K562 (cell line): ENCODE measurements at regions not wholly inside any gene's neighbourhood (a gene's known extent, or its start where the extent isn't known, plus 50 kb on each side); places are given as distances from the start of the nearest gene placed in this dataset.

ENCODE experiments used
- ATAC-seq: fragments of 200-7000 bp; cut with Tn5 transposase; 3 replicates; pipeline ENCODE4 v1.9.1; 2020; ENCODE audit warnings: moderate library complexity
- BruUV-seq: library from RNA; stranded (reverse); fragments of 400-500 nt; replicated peaks from 2 replicates; lab custom pipeline; 2021; lab: Mats Ljungman, UMichigan
- CTCF ChIA-PET: fragments of 300-600 bp; formaldehyde crosslinking; extraction: SDS; loops from one replicate; lab custom pipeline; 2021; ENCODE audit warnings: low intra/inter-chr PET ratio; lab: Yijun Ruan, JAX
- POLR2A ChIA-PET: fragments of 300-600, 350-650 bp; sonication (Branson Sonifier 250); formaldehyde crosslinking; extraction: SDS; loops from one replicate; lab custom pipeline; 2021; ENCODE audit warnings: antibody characterized with exemption, inconsistent platforms; lab: Yijun Ruan, JAX
- DNase-seq, 4 experiments: peaks; one replicate each; pipeline versions ENCODE4 v3.0.0 to v3.0.0-alpha.2; 2011 to 2018; ENCODE audit warnings: low spot score in 3 of 4, mixed read lengths in 3 of 4; ENCODE audit errors: extremely low read depth in 1 of 4
- FAIRE-seq: peaks from 2 replicates; lab custom pipeline; 2011; peaks lifted over from hg19 to GRCh38; lab: Jason Lieb, UNC
- H2AFZ ChIP-seq: 2 replicates; pipeline ENCODE4 v1.6.0; 2011; ENCODE audit warnings: low read depth, low read length, control low read depth, inconsistent platforms
- H3K27ac ChIP-seq: fragments of 200-600 bp; 3 replicates; pipeline ENCODE4 v1.8.0; 2011; ENCODE audit warnings: low read depth, mild to moderate bottlenecking, control low read depth, inconsistent platforms, low read length, moderate library complexity, mixed read lengths; ENCODE audit errors: extremely low read depth
- H3K27me3 ChIP-seq, 2 experiments: fragments of 300-600 bp in 1 of 2; 2 replicates in 1 of 2; 3 replicates in 1 of 2; pipeline versions ENCODE4 v1.6.0 to v1.8.0; 2011; ENCODE audit warnings: inconsistent platforms in 2 of 2, low read length in 2 of 2, mild to moderate bottlenecking in 1 of 2, mixed read lengths in 1 of 2, moderate library complexity in 1 of 2; ENCODE audit not compliant: control insufficient read depth in 2 of 2, insufficient read depth in 2 of 2
- H3K36me3 ChIP-seq: fragments of 300-600 bp; 3 replicates; pipeline ENCODE4 v1.8.0; 2011; ENCODE audit warnings: mild to moderate bottlenecking, low read length, inconsistent platforms; ENCODE audit not compliant: control insufficient read depth, insufficient read depth
- H3K4me1 ChIP-seq, 2 experiments: fragments of 200-600 bp in 1 of 2; replicated peaks in 1 of 2; 2 replicates in 1 of 2; 3 replicates in 1 of 2; pipeline versions ENCODE4 v1.5.1 to v1.8.0; 2011; ENCODE audit warnings: inconsistent platforms in 2 of 2, low read length in 2 of 2, mild to moderate bottlenecking in 1 of 2, mixed read lengths in 1 of 2, moderate library complexity in 1 of 2; ENCODE audit not compliant: control insufficient read depth in 2 of 2, insufficient read depth in 2 of 2
- H3K4me2 ChIP-seq: 2 replicates; pipeline ENCODE4 v1.6.1; 2011; ENCODE audit warnings: low read length, control low read depth, inconsistent platforms, mixed read lengths; ENCODE audit not compliant: insufficient read depth
- H3K4me3 ChIP-seq: fragments of 200-600 bp; sonication (generic), shearing (Covaris generic); 2 replicates; pipeline ENCODE4 v1.5.1; 2016; ENCODE audit warnings: control low read depth, inconsistent platforms
- H3K79me2 ChIP-seq: fragments of 200-600 bp; 3 replicates; pipeline ENCODE4 v1.8.0; 2011; ENCODE audit warnings: low read length, inconsistent platforms; ENCODE audit not compliant: control insufficient read depth, insufficient read depth
- H3K9ac ChIP-seq, 2 experiments: 2 replicates each; pipeline versions ENCODE4 v1.6.0 to v1.6.1; 2011; ENCODE audit warnings: low read depth in 2 of 2, low read length in 2 of 2, control low read depth in 1 of 2, inconsistent platforms in 1 of 2, mild to moderate bottlenecking in 1 of 2, mixed read lengths in 1 of 2; ENCODE audit not compliant: insufficient read depth in 1 of 2
- H3K9me1 ChIP-seq: one replicate; pipeline ENCODE4 v1.6.0; 2011; ENCODE audit warnings: inconsistent platforms, mild to moderate bottlenecking, low read length, moderate library complexity; ENCODE audit not compliant: control insufficient read depth, insufficient read depth
- H3K9me3 ChIP-seq: replicated peaks from 2 replicates; pipeline ENCODE4 v1.5.1; 2011; ENCODE audit warnings: low read depth, low read length, inconsistent platforms; ENCODE audit not compliant: control insufficient read depth, insufficient read depth
- H4K20me1 ChIP-seq: replicated peaks from 2 replicates; pipeline ENCODE4 v1.6.1; 2011; ENCODE audit warnings: low read length, inconsistent platforms, mixed read lengths; ENCODE audit not compliant: control insufficient read depth, insufficient read depth
- DEAF1 ChIP-seq: fragments of 450-650 bp; formaldehyde crosslinking; IDR thresholded peaks from 2 replicates; pipeline ENCODE4 v1.4.0; 2020; ENCODE audit warnings: mild to moderate bottlenecking, moderate library complexity
- RBM14 ChIP-seq: fragments of 200-400 bp; formaldehyde crosslinking; IDR thresholded peaks from 2 replicates; pipeline ENCODE4 v1.6.1; 2018; ENCODE audit warnings: low read depth, mild to moderate bottlenecking, low read length, moderate library complexity, borderline replicate concordance; ENCODE audit not compliant: insufficient read depth
- RREB1 ChIP-seq: fragments of 250-450 bp; sonication (Bioruptor Pico); IDR thresholded peaks from 2 replicates; pipeline ENCODE4 v1.4.0; 2020
- ZNF766 ChIP-seq: fragments of 200-800 bp; sonication (Bioruptor generic); conservative IDR thresholded peaks from 2 replicates; pipeline ENCODE4 v1.6.1; 2016; ENCODE audit warnings: missing genetic modification characterization, missing compliant biosample characterization
- WGBS: fragments of 100-300 bp; shearing (Covaris generic); methylation state at CpG from one replicate; pipeline ENCODE4 v1.1.6; 2016; ENCODE audit warnings: low coverage, mixed read lengths; ENCODE audit not compliant: insufficient coverage; ENCODE audit errors: missing lambda C conversion rate; 5-methylcytosine and 5-hydroxymethylcytosine counted together
- in situ Hi-C: fragments of 300-500 bp; cut with MboI; formaldehyde crosslinking; loops from 4 replicates; pipeline ENCODE4 v1.15.0; 2018; ENCODE audit warnings: inconsistent platforms, mixed read lengths
- intact Hi-C: fragments of 100-400 bp; cut with micrococcal nuclease; formaldehyde crosslinking; loops from 2 replicates; pipeline ENCODE4 v1.14.2; 2022

GRCh38 chrX:10707773-10708172 is 87.4 kb upstream of the MID1 start:
- ChIA-PET POLR2A (no interaction called here), CTCF (no interaction called here)
- no peak overlapping the region for H3K9ac ChIP-seq
- H3K9me3 ChIP-seq, result no peaks in the 10 kb centered on the region
- no TSS peak for BruUV-seq
- TF ChIP-seq RREB1 (CRISPR knock-in tag) (no peak), ZNF766 (CRISPR knock-in tag) (no peak), DEAF1 (CRISPR knock-in tag) (no peak), RBM14 (no peak)
- FAIRE-seq (no peak), DNase-seq (no peak), ATAC-seq (no peak)
- no peak overlapping the region for H3K4me2 ChIP-seq
- no peaks in the 10 kb centered on the region for H4K20me1 ChIP-seq
- no peaks in the 10 kb centered on the region for H3K79me2 ChIP-seq
- WGBS, result 0% methylated on average over 2 of the region's 2 CpGs
- no peaks in the 10 kb centered on the region for H3K4me1 ChIP-seq
- intact Hi-C loops (no loop called here), in situ Hi-C loops (no loop called here)
- H2AFZ ChIP-seq, result no peak overlapping the region
- H3K36me3 ChIP-seq, result no peaks in the 10 kb centered on the region
- H3K4me3 ChIP-seq, result no peak overlapping the region
- H3K9me1 ChIP-seq, result no peaks in the 10 kb centered on the region
- no peaks in the 10 kb centered on the region; a peak in 1 of 5 replicates for H3K27me3 ChIP-seq
- no peak overlapping the region for H3K27ac ChIP-seq
